RKO (cell line): ENCODE measurements at regions not wholly inside any gene's neighbourhood (a gene's known extent, or its start where the extent isn't known, plus 50 kb on each side); places are given as distances from the start of the nearest gene placed in this dataset.

Experiments used
- DNase-seq: peaks from one replicate; pipeline ENCODE4 v3.0.0-alpha.2; 2016; ENCODE audit warnings: low spot score

DNA sequence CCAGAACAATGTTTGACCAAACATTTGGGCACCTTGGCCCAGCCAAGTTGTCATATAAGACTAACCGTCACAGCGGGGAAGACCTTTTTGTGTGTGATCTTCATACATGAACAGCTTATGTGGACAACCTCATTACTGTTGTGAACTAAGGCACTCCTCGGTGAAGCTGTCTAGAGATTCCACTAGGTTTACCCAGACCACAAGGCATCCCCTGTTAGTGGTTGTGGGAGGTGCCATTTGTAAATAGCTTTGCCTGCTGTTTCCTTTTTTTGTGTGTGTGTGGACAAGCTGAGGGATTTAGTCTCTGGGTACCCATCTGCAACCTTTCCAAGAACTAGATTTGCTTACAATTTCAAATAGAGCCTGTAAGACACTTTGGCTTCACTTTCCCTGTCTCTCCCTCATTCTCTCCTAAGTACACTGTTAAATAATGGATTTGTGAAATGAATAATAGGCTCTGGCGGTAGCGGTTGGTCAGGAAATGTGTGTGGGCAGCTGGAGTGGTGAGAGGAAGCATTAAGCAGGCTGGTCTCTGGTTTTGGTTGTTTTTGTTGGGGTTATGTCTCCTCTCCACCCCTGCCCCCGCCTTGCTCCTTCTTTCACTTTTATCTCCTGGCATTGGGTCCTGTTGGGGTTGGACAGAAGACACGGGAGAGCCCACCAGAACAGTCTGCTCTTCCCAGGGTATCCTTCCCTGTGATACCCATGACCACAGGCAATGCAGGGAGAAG, 727.6 kb downstream of the VRK1 start:
- DNase-seq: no peak

DNA sequence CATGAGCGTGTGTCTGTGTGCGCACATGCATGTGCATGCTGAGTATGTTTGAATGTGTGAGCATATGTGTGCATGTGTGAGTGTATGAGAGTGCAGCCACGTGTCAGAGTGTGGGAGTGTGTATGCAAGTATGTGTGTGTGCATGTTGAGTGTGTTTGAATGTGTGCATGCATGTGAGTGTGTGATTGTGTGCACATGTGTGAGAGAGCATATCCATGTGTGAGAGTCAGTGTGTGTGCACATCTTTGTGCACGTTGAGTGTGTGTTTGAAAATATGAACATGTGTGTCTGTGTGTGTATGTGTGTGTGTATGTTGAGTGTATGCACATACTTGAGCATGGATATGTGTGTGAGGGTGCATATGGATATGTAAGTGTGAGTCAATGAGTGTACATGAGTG, 730.8 kb downstream of the VRK1 start:
- DNase-seq: no peak

DNA sequence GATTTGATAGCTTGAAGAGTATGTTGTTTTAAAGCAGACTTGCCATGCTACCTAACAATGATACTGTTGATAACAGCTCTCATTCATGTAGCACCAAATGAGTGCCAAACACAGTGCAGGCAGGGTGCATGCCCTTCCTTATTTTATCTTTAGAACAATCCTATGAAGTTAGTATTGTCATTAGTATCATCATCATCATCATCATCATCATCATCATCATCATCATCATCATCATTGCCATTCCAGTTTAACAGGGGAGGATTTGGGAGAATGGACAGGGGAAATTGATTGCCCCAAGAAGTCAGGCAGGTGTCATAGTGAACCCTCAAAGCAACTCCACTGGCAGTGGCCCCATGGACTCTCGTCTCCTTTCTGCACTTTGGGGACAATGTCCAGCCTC, 734.9 kb downstream of the VRK1 start:
- no peak for DNase-seq

DNA sequence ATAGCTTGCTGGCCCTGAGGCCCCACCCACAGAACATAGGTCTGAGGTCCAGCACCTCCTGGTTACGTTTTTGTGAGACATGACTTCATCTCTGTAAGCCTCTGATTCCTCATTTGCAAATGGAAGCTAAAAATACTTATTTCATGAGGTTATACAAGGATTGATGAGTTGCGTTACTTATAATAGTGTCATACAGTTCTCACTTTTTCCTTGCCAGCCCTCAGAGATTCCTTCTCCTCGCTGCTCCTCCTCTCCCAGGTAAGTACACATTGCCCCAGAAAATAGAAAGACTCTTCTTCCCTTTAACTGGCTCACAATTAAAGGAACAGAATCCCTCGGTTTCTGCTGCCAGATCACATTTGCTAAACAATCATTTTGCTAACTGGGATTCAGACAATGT, 739.2 kb downstream of the VRK1 start:
- no peak for DNase-seq

DNA sequence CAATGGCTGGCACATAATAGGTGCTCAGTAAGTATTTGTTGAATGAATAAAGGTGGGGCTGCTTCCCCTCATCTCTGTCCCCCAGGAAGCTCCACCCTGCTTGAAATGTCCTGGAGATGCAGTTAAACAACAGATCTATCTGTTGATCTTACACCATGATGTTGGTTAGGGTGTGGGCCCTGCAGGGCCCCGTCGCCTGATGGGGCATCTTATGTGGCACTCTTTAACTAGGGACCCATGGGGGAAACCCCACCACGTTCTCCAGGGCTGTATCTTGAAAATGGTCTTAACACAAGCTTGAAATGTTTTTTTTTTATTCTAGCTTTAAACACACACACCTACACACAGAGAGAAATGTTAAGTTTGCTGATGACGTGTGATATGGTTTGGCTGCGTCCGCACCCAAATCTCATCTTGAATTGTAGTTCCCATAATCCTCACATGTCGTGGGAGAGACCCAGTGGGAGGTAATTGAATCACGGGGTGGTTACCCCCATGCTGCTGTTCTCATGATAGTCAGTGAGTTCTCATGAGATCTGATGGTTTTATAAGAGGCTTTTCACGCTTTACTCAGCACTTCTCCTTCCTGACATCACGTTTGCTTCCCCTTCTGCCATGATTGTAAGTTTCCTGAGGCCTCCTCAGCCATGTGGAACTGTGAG, 741.7 kb downstream of the VRK1 start:
- no peak for DNase-seq

DNA sequence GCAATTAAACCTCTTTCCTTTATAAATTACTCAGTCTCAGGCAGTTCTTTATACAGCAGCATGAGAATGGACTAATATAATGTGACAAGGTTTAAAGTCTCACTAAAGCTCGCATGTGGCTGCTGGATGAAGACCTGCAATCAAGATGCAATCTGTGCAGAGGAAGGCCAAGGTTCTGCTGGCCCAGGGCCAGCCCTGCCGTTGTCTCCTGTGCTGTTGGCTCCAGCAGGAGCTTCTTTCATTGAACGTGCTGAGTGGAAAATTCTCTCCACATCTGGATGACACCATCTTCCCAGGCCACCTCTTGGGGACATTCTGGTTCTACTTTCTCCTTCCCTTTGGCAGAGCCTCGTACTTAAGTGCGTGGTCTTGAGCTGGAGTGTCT, 742.2 kb downstream of the VRK1 start:
- DNase-seq: no peak

DNA sequence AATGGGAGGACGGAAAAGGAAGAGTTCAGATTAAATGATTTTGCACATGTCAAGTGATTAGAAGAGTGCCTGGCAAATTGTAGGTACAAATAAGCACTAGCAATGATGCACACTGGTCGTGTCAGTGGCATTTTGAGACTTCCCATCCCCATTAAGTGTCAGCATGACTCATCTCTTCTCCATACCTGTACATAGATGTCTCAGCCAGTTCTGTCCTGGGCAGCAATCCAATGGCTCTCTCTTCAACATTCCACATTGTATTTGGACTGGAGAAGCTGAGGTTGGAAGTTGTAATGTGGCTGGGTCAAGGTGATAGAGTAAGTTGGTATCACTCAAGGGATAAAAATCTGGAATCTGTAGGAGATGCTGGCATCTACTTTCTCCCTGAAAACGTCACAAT, 742.7 kb downstream of the VRK1 start:
- no peak for DNase-seq

DNA sequence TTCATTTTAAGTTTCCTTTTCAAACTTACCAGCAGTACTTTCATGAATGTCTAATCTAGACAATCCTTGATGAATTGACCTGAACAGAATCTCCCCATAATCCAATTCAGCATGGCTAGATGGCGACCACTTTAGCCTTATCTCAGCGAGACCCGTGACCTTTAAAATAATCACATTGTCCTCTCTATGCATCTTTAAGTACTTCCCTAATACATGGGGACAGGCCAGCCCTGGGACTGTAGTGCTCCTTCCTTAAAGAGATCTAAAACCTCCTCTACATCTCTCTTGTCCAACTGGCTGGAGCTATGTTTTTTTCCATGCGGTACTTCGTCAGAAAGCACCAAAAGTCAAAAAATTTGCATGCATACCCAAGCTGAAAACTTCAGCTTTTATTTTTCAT, 746.0 kb downstream of the VRK1 start:
- DNase-seq: no peak

DNA sequence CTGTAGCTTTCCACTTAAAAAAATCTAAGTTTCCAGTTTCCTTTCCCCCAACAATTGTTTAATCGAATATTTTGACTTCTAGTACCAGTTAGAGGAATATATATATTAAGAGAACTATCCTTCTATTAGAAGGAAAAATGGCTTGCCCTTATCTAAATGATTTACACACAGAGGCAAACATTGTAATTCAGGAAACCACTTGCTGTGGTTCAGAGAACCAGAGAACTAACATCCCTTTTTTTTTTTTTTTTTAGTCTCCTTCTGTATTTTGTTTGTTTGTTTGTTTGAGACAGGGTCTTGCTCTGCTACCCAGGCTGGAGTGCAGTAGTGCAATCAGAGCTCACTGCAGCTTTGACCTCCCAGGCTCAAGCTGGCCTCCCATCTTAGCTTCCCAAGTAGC, 746.6 kb downstream of the VRK1 start:
- no peak for DNase-seq

DNA sequence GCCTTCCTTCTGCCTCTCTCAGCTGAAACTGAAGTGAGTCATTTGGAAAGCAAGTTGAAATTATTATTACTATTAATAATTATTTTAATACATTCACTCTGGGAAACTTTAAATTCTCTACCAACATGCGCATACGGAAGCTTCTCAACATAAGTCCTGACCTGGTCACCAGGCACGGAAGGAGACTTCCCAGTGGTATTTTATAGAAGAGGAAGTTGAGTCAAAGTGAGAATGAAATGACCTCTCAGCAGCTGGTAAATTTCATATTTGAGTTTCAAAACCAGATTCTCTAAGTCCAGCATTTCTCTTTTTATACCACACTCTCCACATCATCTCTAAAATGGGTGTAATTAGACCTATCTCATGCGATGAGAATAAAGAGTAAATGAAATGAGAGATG, 747.4 kb downstream of the VRK1 start:
- no peak for DNase-seq

DNA sequence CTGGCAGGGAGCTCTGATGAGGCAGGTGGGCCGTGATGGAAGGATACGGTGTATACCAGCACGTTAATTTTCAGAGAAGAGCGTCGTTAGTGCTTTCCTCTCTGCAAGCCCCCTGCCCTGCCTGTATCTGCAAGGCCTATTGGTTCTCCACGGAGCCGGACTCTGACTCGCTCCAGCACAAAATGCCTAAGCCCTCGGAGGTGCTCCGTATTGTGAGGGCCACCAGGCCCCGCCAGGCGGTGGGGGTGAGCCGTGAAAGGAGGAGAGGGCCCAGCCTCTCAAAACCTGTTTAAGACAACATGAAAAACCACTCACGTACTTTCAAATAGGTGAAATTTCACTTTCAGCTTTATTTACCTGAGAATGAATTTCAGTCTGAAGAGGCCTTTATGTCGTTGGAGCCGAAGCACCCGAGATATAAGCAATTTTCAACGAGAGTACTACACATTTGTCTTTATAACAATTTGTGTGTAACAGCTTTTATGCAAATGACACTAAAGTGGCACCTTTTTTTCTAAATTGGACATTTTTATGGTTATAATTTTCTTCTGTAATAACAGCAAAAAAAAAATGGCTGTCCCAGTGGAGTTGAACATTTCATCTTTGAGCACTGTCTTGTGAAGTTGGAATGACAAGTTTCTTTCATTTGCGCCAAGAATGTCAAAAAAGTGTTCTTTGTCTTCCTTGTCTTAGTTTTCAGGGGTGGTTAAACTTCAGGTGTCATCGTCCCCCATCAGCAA, 749.5 kb downstream of the VRK1 start:
- no peak for DNase-seq

DNA sequence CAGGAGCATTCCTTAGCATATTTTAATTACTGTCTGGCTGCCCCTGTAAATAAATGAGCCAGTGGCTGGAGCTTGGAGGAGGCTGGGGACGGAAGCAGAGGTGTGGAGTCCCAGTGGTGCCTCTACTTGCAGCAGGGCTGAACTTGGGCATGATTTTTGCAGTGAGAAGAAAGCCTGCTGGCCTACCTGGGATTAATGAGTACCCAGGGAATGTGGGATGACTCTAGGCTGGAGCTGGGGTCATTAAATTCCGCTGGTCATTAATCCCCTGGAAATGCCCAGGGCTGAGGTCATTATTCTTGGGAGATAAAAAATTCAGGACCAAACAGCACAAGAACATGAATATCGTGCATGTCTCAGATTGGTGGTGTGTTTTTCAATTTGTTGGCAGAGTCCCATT, 753.3 kb downstream of the VRK1 start:
- DNase-seq: no peak

DNA sequence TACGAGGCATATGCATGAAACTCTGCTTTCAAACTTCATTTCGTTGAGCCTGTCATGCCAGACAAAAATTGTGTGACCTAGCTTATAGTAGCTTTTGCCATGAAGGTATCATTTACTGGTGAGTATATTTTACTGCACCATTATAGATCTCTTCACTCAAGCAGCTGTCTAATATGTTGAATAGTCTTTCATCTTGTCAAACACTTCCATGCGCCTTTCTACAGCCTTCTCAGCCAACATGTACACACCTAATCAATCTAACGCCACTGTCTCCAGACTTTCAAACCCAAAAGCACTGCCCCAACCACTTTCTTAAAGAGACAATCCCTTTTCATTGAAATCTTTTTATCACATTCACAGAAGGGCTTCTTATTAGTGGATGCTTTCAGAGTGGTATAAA, 757.4 kb downstream of the VRK1 start:
- no peak for DNase-seq

DNA sequence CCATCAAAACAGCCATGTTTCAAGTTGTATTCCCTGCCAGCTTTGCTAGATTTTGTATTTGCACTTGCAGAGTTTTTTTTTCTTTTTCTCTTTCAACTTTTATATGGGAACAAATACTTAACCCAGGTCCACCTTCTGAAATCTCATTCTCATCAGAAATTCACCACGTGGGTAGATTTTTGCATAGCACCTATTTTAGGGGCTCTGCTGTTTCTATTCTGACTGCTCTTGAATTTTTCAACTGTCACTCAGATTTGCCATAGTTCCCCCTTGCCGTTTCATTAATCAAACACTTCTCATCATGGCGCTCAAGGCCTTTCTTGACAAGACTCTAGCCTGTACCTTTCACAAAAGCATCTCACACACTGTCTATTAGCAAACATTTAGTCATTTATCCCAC, 767.2 kb downstream of the VRK1 start:
- no peak for DNase-seq

DNA sequence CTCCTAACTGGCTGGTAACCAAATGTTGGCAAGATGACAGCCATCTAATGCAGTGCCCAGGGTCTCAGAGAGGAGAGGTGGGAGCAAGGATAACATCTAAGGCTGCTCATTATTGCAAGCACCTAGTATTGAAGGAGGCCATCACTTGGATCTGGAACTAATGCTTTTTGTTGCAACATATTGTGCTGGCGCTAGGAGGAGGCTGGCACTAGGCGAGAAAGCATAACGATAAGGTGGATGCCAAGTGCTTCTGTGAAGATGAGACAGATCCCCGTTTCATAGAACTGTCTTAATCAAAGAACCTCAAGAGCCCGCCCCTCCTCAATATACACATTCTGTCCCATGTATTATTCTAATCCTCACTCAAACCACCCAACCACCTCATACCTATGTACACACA, 774.0 kb downstream of the VRK1 start:
- DNase-seq: no peak

DNA sequence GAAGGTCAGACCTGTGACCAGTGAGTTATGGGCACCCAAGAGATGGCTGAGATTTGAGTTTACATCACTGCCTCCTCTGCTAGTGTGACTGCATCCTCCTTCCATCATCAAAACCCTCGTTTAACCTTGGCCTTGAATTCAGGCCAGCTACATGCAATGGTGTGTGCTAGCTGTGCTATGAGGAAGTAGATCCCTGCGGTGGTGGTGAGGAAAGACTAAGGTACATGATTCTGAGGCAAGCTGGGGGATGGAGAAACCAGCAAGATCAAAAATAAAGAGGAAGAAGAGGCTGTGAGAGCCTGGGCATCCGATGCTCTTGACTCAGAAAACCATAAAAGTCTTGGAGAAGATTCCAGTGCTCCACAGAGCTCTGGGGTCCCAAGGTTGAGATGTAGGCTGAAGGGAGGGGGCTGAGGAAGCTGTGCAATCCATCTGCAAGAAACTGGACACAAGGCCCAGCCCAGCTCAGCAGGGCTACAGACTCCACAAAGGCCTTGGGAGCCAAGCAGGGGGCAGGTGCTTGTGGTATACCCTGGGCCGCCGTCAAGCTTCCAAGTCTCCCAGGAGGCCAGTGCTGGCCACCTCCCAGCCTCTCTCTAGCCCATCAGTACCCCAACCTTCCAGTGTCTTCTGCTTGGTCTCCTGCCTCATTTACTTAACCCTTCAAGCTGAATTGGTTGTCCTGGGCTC, 774.8 kb downstream of the VRK1 start:
- no peak for DNase-seq

DNA sequence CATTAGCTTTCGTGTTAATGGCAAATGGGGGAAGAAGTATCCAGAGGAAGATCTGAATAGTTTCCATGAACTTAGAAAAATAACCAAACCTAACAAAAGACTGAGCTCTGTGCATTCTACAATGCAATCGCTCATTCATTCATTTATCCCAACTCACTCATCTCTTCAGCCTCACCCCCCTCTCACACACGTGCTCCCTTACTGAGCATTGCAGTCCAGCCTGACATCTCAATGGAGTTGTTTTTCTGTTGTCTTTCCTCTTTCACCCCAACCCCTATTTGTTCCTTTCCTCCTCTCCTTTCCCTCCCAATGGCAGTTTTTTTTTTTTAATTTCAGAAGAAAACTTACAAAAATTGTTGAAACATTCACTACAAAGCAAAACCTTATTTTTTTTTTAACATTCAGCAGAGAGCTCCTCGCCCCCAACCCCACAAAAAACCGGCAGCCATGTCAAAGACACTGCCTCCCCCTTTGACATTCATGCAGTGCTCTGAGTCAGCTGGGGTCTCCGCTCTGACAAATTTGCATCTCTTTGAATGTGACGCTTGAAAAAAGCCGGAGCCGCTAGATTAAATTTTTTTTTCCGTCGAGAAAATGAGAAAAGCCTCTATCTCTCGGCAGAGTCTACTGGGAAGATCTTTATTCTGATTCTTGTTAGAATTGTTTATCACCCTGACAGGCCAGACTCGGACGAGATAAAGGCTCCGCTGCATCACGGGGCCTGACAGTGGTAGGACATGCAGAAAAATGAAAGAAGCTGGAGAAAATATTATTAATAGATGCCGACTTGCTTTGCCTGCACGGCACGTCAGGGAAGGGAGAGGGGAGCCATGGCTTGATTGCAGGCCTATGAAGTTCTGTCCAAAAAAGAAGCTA, 775.6 kb downstream of the VRK1 start:
- no peak for DNase-seq

DNA sequence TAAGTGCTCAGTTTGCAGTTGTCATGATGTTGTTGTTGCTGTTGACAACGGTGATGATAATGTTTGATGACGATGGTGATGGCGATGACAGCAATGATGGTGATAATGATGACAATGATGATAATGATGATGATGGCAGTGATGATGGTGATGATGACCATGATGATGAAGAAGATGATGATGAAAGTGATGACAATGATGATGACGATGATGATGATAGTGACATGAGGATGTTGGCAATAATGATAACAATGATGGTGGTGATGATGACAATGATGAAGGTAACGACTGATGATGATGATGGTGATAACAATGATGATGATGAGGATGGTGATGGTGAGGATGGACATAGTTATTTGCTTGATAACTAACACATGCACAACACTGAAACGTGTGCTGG, 778.5 kb downstream of the VRK1 start:
- no peak for DNase-seq

DNA sequence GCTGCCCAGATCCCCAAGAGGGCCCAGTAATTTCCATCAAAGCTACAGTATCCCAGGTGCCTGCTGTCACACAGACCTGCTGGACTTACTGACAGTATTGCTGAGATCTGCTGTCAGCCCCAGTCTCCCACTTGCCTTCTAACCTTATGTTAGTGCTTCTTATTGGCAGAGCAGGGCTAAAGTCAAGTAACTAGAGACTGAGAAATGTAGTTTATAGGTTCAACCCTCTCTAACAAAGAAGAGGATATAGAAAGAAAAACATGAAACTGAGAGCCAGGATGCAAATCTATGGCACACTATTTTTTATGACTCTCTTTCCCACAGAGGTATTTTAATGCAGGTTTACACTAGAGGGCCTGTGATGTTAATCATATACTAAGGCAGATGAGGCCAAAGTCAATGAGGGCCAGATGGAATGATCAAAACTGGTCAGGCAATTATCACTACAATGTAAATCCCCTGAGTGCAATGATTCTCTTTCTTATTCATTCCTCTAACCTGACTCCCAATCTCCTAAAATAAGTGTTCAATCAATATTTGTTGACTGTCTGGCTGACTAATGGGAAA, 781.9 kb downstream of the VRK1 start:
- no peak for DNase-seq

DNA sequence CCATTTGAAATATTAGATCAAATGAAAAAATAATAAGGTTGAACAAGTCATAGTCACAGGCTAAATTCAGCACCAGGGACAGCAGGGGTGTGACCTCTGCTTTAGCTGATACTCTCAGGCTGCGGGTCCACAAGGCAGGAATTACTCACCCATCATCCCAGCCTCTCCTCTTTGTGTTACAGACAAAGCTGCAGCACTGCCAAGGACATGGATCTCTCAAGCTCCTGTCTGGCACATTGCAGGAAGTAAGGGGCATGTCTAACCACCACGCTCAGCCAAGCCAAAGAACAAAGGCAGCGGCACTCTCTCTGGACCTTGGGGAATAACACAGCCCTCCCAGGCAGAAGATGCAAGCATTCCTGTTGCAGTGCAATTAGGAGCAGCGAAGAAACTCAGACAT, 783.8 kb downstream of the VRK1 start:
- DNase-seq: peak; percentile 11

DNA sequence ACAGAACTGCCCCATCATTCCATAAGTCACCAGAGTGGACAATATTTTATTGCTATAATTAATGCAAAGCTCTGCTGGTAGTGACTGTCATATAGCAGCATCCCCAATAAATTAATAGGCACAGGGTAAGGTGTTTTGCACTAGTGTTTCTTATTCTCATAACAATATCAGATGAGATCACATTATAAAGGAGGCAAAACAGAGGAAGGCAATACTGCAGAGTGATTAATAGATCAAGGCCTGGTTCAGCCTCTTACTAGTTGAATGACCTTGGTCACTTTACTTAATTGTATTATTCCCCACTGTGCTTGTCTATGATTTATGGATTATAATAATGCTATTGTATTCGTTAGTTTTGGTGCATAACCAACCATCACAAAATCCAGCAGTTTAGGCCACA, 784.8 kb downstream of the VRK1 start:
- DNase-seq: no peak

DNA sequence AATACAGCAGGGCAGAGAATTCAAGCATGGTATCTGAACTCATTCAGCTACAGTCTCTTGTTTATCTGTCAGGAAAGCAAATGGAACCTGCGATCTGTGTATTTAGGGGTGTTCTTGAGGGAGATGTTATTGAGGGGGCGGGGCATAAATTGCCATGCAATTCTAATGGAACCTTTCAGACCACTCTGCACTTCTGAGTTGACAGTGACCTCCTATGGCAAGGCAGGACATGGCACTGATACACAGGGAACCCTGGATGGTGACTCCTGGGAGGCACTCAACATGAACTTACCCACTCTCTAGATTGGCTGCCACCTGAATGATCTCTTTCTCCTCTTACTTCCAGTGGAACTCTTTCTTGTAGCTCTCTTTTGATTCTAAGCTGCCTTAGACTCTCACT, 787.3 kb downstream of the VRK1 start:
- DNase-seq: no peak
